ENCODE measurements at regions not wholly inside any gene's neighbourhood (a gene's known extent, or its start where the extent isn't known, plus 50 kb on each side); places are given as distances from the start of the nearest gene placed in this dataset.
"Not testable (repeated sequence)": the region's sequence is repeated elsewhere in the genome, so short reads cannot be mapped to it uniquely, and the experiment has no call there.

GRCh38 chr7:37617406-37617805 is 66.2 kb upstream of the GPR141 start:
- not testable (repeated sequence) for TF ChIP-seq FOXM1 (IDR thresholded peaks at IDR 0.05; ENCODE audit: borderline replicate concordance); LEF1 (IDR thresholded peaks at IDR 0.05; ENCODE audit: borderline replicate concordance); SP1 (IDR thresholded peaks at IDR 0.05)

Data from HEK293T (cell line).